Liver (tissue), 3 donors: ENCODE measurements at regions not wholly inside any gene's neighbourhood (a gene's known extent, or its start where the extent isn't known, plus 50 kb on each side); places are given as distances from the start of the nearest gene placed in this dataset.

Source experiments
- EGR1 ChIP-seq, 2 donors: IDR thresholded peaks; 2 replicates each; pipeline ENCODE4 v1.6.1; 2016 to 2018; ENCODE audit warnings: antibody characterized with exemption in 2 of 2, low read depth in 2 of 2
- GABPA ChIP-seq, 2 donors: IDR thresholded peaks in 1 of 2; conservative IDR thresholded peaks in 1 of 2; 2 replicates each; pipeline ENCODE4 v1.6.1; 2016; ENCODE audit warnings: antibody characterized with exemption in 2 of 2, mild to moderate bottlenecking in 1 of 2, moderate library complexity in 1 of 2
- HNF4A ChIP-seq, 2 donors: conservative IDR thresholded peaks; 2 replicates each; pipeline ENCODE4 v1.6.1; 2016; ENCODE audit warnings: antibody characterized with exemption in 2 of 2, mild to moderate bottlenecking in 2 of 2
- MAX ChIP-seq: IDR thresholded peaks from 2 replicates; pipeline ENCODE4 v1.6.1; 2016; ENCODE audit warnings: antibody characterized with exemption
- RXRA ChIP-seq, 2 donors: IDR thresholded peaks; 2 replicates each; pipeline ENCODE4 v1.6.1; 2017 to 2018; ENCODE audit warnings: antibody characterized with exemption in 2 of 2, mild to moderate bottlenecking in 1 of 2
- TAF1 ChIP-seq: conservative IDR thresholded peaks from 2 replicates; pipeline ENCODE4 v1.6.1; 2016; ENCODE audit warnings: antibody characterized with exemption, mild to moderate bottlenecking
- YY1 ChIP-seq: IDR thresholded peaks from 2 replicates; pipeline ENCODE4 v1.6.1; 2016; ENCODE audit warnings: antibody characterized with exemption, mild to moderate bottlenecking
- TF ChIP-seq, protein P1 (sequence below): IDR thresholded peaks from 2 replicates; pipeline ENCODE4 v1.6.1; 2016; ENCODE audit warnings: antibody characterized with exemption
- TF ChIP-seq, protein P2 (sequence below): fragments of 150-350 bp; IDR thresholded peaks from 2 replicates; pipeline ENCODE4 v1.5.1; 2017; ENCODE audit warnings: improper control_type of control experiment, low read depth, low read length; ENCODE audit not compliant: missing input control
- TF ChIP-seq, protein P3 (sequence below): IDR thresholded peaks from 2 replicates; pipeline ENCODE4 v1.6.1; 2016; ENCODE audit warnings: antibody characterized with exemption, mild to moderate bottlenecking
- TF ChIP-seq, protein P4 (sequence below): IDR thresholded peaks from 2 replicates; pipeline ENCODE4 v1.6.1; 2016; ENCODE audit warnings: antibody characterized with exemption
- donor health status: healthy.
- donor health status: healthy.

DNA sequence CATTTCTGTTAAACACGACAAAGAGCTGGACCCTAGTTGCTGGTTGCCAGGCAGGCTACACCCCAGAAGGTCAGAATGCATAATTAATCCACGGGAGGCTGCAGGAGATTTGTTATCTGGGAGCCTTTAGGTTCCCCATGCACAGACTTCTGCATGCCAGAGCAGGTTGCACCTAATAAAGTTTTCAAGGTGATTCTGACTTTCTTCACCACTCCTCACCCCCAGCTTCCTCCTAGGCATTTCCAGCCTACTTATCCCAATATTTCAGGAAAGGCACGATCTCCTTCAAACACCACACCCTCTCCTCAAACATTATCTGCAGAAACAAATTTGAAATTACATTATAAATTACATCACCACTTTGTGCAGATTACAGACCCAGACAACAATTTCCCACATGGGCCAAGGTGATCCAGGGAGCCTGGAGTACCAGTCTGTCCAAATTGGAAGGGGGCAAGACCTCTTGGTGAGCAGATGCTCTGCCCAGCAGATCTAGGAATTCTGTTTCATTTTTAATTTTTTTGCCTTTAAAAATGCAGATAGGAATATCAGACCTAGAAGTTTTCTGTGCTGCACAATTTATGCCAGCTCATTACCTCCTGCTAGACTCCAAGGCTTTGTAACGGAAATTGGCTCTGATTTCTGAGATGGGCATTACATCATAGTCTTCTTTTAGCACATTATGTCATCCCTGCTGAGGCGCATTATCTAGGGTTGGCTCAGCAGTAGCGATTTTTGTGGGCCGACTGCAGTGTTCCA, 363.4 kb upstream of the SLC30A5 start:
- TF ChIP-seq, protein P1, sequence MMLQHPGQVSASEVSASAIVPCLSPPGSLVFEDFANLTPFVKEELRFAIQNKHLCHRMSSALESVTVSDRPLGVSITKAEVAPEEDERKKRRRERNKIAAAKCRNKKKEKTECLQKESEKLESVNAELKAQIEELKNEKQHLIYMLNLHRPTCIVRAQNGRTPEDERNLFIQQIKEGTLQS = peak; percentile 41
- TF ChIP-seq TAF1 (no peak), RXRA (IDR thresholded peaks at IDR 0.05) (no peak), HNF4A (conservative IDR thresholded peaks at IDR 0.05) (no peak), GABPA (IDR thresholded peaks at IDR 0.05 in 1 of 2, conservative IDR thresholded peaks at IDR 0.05 in 1 of 2) (no peak), EGR1 (IDR thresholded peaks at IDR 0.05; ENCODE audit: low read depth in 2 of 2) (no peak), YY1 (no peak), MAX (no peak)
- TF ChIP-seq, protein P2, sequence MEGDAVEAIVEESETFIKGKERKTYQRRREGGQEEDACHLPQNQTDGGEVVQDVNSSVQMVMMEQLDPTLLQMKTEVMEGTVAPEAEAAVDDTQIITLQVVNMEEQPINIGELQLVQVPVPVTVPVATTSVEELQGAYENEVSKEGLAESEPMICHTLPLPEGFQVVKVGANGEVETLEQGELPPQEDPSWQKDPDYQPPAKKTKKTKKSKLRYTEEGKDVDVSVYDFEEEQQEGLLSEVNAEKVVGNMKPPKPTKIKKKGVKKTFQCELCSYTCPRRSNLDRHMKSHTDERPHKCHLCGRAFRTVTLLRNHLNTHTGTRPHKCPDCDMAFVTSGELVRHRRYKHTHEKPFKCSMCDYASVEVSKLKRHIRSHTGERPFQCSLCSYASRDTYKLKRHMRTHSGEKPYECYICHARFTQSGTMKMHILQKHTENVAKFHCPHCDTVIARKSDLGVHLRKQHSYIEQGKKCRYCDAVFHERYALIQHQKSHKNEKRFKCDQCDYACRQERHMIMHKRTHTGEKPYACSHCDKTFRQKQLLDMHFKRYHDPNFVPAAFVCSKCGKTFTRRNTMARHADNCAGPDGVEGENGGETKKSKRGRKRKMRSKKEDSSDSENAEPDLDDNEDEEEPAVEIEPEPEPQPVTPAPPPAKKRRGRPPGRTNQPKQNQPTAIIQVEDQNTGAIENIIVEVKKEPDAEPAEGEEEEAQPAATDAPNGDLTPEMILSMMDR = no peak
- TF ChIP-seq, protein P3, sequence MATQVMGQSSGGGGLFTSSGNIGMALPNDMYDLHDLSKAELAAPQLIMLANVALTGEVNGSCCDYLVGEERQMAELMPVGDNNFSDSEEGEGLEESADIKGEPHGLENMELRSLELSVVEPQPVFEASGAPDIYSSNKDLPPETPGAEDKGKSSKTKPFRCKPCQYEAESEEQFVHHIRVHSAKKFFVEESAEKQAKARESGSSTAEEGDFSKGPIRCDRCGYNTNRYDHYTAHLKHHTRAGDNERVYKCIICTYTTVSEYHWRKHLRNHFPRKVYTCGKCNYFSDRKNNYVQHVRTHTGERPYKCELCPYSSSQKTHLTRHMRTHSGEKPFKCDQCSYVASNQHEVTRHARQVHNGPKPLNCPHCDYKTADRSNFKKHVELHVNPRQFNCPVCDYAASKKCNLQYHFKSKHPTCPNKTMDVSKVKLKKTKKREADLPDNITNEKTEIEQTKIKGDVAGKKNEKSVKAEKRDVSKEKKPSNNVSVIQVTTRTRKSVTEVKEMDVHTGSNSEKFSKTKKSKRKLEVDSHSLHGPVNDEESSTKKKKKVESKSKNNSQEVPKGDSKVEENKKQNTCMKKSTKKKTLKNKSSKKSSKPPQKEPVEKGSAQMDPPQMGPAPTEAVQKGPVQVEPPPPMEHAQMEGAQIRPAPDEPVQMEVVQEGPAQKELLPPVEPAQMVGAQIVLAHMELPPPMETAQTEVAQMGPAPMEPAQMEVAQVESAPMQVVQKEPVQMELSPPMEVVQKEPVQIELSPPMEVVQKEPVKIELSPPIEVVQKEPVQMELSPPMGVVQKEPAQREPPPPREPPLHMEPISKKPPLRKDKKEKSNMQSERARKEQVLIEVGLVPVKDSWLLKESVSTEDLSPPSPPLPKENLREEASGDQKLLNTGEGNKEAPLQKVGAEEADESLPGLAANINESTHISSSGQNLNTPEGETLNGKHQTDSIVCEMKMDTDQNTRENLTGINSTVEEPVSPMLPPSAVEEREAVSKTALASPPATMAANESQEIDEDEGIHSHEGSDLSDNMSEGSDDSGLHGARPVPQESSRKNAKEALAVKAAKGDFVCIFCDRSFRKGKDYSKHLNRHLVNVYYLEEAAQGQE = no peak
- TF ChIP-seq, protein P4, sequence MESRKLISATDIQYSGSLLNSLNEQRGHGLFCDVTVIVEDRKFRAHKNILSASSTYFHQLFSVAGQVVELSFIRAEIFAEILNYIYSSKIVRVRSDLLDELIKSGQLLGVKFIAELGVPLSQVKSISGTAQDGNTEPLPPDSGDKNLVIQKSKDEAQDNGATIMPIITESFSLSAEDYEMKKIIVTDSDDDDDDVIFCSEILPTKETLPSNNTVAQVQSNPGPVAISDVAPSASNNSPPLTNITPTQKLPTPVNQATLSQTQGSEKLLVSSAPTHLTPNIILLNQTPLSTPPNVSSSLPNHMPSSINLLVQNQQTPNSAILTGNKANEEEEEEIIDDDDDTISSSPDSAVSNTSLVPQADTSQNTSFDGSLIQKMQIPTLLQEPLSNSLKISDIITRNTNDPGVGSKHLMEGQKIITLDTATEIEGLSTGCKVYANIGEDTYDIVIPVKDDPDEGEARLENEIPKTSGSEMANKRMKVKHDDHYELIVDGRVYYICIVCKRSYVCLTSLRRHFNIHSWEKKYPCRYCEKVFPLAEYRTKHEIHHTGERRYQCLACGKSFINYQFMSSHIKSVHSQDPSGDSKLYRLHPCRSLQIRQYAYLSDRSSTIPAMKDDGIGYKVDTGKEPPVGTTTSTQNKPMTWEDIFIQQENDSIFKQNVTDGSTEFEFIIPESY = no peak
